Kasumi-1 (cell line): ENCODE measurements at regions not wholly inside any gene's neighbourhood (a gene's known extent, or its start where the extent isn't known, plus 50 kb on each side); places are given as distances from the start of the nearest gene placed in this dataset.
A peak's percentile ranks its signal among the peaks of the same experiment; 100 is the strongest.

ENCODE experiments used
- DNase-seq, 2 experiments: peaks; one replicate each; lab custom pipeline; 2025; lab: John Stamatoyannopoulos, UW

GRCh38 chr3:35849496-35849895 lies 210.2 kb downstream of the ARPP21 start:
- no peak for DNase-seq

GRCh38 chr3:35849963-35850362 lies 210.6 kb downstream of the ARPP21 start:
- DNase-seq, result no peak

- peak in 1 of 2 experiments; percentile 8 for DNase-seq
Observed at GRCh38 chr3:35857004-35857403, 217.7 kb downstream of the ARPP21 start.

- no peak for DNase-seq
Observed at GRCh38 chr3:35862057-35862456, 222.7 kb downstream of the ARPP21 start.

DNA sequence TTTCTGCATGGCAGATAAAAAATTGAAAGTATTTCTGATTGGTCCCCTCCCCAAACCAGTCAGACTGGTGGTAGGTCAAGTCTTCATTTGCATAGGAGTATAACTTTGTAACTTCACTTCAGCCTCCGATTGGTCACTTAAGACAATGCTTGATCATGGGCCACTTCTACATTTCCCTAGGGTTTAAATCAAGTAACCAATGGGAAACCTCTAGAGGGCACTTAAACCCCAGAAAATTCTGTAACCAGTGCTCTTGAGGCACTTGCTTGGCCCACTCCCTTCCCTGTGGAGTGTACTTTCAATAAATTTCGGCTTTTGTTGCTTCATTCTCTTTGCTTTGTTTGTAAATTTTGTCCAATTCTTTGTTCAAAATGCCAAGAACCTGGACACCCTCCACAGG lies 225.5 kb downstream of the ARPP21 start:
- DNase-seq, result no peak

- no peak for DNase-seq
Observed at GRCh38 chr3:35867791-35868190, 228.5 kb downstream of the ARPP21 start.

DNA sequence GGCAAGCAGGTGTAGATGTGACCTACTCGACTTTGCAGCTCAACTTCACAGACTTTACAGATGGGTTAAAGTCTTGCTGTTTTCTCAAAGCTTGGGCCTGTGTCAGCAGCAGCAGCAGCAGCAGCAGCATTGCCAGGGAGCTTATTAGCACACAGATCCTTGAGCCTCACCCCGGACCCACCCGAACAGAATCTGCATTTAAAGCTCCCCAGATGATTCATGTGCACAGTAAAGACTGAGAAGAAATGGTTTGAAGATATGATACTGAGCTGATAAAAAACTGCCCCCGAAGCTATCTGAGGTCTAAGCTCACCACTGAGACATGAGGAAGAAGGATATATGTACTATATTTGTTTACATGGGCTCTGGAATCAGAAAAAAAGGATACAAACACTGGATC lies 231.7 kb downstream of the ARPP21 start:
- DNase-seq, result no peak

DNA sequence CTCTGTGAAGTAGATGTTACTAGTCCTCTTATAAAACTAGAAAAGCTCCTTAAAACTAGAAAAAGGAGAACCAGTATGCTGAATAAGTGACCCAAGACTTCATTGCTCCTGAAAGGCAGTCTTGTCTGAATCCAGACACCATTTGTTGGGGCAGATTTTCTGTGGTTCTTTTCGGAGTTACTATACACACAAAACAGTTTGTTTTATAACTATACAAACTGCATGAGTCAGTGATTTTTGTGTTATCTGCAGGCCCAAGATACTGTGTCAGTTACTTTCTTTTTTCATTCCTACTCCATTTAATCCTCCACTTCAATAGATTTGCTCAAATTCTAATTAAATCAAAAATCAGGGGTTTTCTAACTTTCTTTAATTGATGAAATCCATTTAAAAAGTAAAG lies 244.6 kb downstream of the ARPP21 start:
- DNase-seq, result no peak

- no peak for DNase-seq
Observed at GRCh38 chr3:35894735-35895134, 255.4 kb downstream of the ARPP21 start.

GRCh38 chr3:35899245-35899644 lies 259.9 kb downstream of the ARPP21 start:
- DNase-seq, result no peak

DNA sequence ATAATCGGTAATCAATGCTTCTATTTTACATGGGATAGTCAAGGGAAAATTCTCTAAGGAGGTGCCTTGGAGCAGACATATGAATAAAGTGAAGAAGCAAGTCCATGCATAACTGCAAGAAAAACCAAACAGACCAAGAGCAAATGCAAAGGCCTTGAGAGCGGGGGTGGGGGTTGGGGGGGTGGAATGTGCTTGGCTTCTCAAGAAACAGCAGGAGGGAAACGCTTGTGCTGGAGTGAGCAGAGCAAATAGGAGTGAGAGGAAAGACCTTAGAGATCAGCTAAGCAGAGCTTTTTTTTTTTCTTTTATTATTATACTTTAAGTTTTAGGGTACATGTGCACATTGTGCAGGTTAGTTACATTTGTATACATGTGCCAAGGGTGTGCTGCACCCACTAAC lies 260.8 kb downstream of the ARPP21 start:
- no peak for DNase-seq

DNA sequence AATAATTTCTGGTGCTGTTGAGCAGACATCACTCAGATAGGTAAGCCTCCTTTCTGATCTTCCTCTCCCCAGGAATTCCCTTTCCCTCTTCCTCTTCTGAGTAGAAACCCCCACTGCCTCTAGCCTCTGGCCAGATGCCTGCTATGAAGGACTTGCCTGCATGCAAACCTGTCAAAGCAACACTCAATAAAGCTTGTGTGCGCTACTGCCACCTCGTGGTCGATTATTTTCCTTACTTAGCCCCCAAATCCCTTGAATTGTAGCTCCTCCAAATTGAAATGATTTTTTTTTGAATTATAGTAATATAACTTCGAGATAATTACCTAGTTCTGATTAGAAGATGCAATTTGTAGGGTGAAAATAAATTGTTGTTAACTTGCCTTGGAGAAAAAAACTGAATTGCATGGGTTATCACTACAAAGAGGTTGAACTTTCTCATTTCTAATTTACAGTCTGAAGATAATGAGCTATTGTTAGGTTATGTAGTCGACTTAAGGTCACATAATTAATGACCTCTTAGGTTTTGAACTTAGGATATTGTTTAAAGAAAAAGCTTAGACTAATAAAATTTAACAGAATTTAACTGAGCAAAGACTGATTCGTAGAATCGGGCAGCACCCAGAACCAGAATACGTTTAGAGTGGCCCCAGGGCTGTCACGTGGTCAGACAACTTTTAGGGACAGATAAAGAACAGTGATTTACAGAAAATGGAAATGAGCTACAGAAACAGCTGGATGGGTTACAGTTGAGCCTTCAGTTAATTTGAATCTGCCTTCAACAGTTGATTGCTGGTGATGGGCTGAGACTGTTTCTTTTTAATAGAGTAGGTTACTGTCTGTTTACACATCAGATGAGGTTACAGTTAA lies 269.3 kb downstream of the ARPP21 start:
- DNase-seq, result peak; percentile 54 to 55

GRCh38 chr3:35919160-35919559 lies 279.8 kb downstream of the ARPP21 start:
- no peak for DNase-seq

GRCh38 chr3:35921718-35922117 lies 282.4 kb downstream of the ARPP21 start:
- no peak for DNase-seq

DNA sequence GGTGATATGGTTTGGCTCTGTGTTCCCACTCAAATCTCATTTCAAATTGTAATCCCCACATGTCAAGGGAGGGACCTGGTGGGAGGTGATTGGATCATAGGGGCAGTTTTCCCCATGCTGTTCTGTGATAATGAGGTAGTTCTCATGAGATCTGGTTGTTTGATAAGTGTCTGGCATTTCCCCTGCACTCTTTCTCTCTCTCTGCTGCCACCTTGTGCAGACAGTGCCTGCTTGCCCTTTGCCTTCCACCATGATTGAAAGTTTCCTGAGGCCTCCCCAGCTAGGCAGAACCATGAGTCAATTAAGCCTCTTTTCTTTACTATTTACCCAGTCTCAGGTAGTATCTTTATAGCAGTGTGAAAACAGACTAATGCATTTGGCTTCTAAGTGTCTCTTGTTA lies 284.7 kb downstream of the ARPP21 start:
- DNase-seq, result peak; percentile 42 to 59

DNA sequence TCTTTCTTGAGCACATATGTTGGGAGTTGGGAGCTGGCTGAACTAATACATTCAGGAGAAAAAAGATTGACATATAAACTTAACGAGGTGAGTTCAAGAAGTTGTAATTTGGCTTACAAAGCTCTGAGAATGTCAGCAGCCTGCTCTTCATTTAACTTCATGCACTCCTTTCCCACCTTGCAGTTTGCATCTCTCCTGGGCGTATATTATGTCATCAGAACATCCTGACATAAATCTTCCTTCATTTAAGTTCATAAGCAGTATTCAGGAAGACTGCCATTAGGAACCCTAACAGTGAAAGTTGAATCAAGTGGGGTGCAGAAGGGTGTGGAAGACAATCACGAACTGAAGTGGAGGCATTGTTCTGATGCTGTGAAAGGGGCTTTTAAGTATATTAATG lies 288.1 kb downstream of the ARPP21 start:
- no peak for DNase-seq

DNA sequence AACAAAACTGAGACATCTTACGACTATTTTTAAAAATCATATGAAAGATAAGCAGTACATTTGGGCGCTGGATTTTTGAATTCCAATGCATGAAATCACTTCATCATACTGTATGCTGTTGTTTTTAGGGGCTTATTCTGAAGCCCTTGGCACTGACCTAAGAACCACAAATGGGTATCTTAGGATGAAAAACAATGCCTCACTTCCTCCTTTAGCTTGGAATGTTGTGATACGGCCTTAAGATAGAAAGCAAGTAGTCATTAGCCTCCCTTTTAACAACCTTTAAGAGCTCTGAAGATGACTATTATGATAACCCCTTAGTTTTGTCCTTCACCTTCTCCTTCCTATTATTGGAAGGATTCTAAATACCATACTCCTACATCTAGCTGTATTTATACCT lies 289.8 kb downstream of the ARPP21 start:
- no peak for DNase-seq

DNA sequence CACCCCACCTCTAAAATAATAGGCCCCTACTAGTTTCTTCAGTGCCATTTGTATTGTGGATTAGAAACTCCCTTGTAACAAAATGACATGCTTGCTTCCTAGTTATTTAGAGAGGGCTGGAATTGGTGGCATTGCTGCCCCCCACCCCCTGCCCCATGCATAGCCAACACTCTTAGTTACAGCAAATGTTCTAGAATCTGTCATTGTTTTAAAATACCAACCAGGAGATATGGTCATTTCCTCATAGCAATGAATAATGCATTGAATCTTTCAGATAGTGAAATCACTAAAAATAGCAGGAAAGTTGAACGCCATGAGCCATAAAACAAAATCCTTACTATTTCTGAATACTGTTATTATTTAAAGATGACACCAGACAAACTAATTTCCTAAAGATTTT lies 292.5 kb downstream of the ARPP21 start:
- no peak for DNase-seq

DNA sequence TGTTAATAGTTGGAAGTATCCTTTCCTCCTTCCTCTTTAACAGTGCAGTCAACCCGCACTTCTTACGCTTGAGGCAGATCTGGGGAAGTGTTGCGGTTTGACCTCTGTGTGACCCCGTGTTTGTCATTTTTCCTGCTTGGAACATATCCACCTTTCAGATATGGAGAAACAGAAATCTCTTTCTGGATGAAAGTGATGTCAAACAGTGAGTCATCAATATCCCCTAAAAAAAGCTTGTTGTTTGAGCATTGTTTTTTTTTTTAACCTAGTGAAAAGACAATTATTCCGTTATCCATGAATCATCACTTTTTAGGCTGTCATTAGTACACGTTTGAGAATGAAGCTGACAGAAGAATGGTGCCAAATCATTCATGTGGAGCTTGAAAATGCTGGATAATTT lies 293.7 kb downstream of the ARPP21 start:
- no peak for DNase-seq

DNA sequence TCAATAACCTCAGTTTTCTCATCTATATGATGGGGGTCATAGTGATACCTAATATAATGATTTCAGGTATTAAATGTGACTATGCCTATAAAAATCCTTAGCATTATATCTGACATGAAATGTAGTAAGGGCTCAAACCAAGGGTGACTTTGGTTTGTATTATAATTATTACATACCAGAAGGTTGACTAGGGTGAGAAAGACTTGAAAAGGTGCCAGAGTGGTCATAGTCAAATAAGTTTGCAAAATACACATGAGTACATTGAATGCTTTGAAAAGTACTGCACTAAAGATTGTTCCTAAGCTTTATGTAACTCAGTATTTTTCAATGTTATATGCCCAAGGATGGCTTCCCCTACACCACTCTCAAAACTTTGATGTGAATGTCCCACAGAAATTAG lies 297.2 kb downstream of the ARPP21 start:
- no peak for DNase-seq

- no peak for DNase-seq
Observed at GRCh38 chr3:35944926-35945710, 305.8 kb downstream of the ARPP21 start.

GRCh38 chr3:35946121-35946853 lies 307.0 kb downstream of the ARPP21 start:
- peak; percentile 44 to 71 for DNase-seq
